AG04449 (cell line): ENCODE measurements at regions not wholly inside any gene's neighbourhood (a gene's known extent, or its start where the extent isn't known, plus 50 kb on each side); places are given as distances from the start of the nearest gene placed in this dataset.

Experiments used
- CTCF ChIA-PET: fragments of 350-600 bp; formaldehyde crosslinking; extraction: SDS; loops from one replicate; lab custom pipeline; 2021; ENCODE audit warnings: antibody characterized with exemption; lab: Yijun Ruan, JAX
- POLR2A ChIA-PET: fragments of 400-600, 350-600 bp; formaldehyde crosslinking; extraction: SDS; loops from one replicate; lab custom pipeline; 2020; ENCODE audit warnings: antibody characterized with exemption, inconsistent platforms; lab: Yijun Ruan, JAX
- DNase-seq: peaks from one replicate; pipeline ENCODE4 v3.0.0-alpha.2; 2010; ENCODE audit warnings: low read depth, low spot score
- H3K4me3 ChIP-seq: 2 replicates; pipeline ENCODE4 v1.5.1; 2011; ENCODE audit warnings: low read depth, mild to moderate bottlenecking, control low read depth, low read length
- TF ChIP-seq, protein P1 (sequence below): IDR thresholded peaks from one replicate; pipeline ENCODE4 v1.5.1; 2011; ENCODE audit warnings: mild to moderate bottlenecking, moderate library complexity, low read length, control low read depth, inconsistent platforms; ENCODE audit not compliant: insufficient read depth; ENCODE audit errors: missing control alignments

DNA sequence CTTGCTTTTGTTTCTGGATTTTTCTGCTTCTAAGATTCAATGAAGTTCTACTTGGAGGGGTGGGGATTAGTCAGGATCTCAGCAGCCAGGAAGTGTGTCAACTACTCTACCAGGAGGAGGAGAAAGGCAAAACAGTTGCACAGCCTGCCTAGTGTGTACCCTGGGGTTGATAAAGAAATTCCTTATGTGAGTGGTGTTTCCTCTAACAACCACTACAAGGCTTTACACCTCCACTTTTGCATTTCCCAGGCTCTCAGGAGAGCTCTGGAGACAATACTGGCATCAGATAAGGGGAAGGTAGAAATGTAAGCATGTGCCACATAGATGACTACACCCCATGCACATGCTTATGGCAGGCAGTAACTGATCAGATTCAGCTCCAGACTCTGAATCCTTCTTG, 174.6 kb downstream of the TOX3 start:
- TF ChIP-seq, protein P1, sequence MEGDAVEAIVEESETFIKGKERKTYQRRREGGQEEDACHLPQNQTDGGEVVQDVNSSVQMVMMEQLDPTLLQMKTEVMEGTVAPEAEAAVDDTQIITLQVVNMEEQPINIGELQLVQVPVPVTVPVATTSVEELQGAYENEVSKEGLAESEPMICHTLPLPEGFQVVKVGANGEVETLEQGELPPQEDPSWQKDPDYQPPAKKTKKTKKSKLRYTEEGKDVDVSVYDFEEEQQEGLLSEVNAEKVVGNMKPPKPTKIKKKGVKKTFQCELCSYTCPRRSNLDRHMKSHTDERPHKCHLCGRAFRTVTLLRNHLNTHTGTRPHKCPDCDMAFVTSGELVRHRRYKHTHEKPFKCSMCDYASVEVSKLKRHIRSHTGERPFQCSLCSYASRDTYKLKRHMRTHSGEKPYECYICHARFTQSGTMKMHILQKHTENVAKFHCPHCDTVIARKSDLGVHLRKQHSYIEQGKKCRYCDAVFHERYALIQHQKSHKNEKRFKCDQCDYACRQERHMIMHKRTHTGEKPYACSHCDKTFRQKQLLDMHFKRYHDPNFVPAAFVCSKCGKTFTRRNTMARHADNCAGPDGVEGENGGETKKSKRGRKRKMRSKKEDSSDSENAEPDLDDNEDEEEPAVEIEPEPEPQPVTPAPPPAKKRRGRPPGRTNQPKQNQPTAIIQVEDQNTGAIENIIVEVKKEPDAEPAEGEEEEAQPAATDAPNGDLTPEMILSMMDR, result no peak
- no peak for DNase-seq
- CTCF ChIA-PET, result no interaction called here
- POLR2A ChIA-PET, result no interaction called here
- H3K4me3 ChIP-seq, result no peak overlapping the region

DNA sequence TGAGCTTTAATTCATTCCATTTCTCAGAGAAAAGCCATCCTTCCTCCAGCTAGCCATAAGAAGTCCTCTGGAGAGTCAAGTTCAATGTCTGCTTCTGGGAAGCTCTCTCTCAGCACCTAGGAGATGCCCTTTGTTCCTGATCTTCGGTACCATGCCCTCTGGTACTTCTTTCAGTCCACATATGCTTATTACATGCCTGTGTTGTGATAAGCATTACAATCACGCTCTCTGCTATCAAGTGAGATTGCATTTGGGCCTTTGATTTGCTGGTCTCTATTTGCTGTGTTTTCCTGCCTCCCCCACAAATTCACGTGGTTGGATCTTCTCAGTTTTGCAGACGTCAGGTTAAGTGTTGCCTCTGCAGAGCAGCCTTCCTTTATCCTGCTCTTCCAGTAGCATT, 178.1 kb downstream of the TOX3 start:
- CTCF ChIA-PET, result no interaction called here
- TF ChIP-seq, protein P1, result no peak
- DNase-seq, result no peak
- no peak overlapping the region for H3K4me3 ChIP-seq
- POLR2A ChIA-PET, result no interaction called here

- no peak overlapping the region for H3K4me3 ChIP-seq
- POLR2A ChIA-PET, result no interaction called here
- CTCF ChIA-PET, result no interaction called here
- TF ChIP-seq, protein P1, result no peak
- DNase-seq, result no peak
Observed at GRCh38 chr16:52367821-52368220, 179.1 kb downstream of the TOX3 start.

DNA sequence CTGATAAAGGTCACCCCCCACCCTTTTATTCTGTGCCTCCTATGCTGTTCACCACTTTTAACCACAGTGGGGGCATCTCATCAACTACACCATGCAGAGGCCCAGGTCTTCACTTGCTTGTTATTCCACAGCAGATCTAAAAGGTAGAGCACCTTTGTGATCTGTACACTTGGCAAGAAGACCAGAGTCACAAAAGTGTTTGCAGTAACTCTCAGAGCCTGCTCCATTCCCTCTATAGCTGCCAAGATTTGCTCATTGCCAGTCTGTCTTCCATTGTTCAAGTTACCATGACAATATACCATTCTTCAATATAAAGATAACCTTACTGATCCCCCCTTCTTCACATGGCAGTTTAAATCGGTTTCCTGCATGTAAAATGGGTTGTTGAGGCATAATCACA, 180.0 kb downstream of the TOX3 start:
- POLR2A ChIA-PET, result no interaction called here
- no peak overlapping the region for H3K4me3 ChIP-seq
- TF ChIP-seq, protein P1, result no peak
- CTCF ChIA-PET, result no interaction called here
- no peak for DNase-seq

DNA sequence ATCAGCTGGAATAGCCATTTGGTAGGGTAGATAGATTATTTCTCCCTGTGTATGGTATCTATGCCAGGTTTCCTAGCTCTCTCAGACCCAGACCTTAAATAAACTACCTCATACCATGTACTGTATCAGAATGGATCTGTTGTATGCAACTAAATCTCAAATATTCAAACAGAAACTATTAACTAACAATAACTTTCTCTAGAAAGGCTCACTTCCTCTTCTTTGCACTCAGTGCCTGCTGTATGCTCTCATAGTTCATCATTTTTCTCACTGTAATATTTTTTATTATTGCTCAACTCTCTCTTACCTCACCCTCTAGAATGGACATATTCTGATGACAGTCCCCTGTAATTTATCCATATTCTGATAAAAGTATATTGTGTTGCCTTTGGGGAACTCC, 182.4 kb downstream of the TOX3 start:
- DNase-seq, result no peak
- H3K4me3 ChIP-seq, result no peak overlapping the region
- TF ChIP-seq, protein P1, result no peak
- ChIA-PET CTCF (no interaction called here), POLR2A (no interaction called here)

DNA sequence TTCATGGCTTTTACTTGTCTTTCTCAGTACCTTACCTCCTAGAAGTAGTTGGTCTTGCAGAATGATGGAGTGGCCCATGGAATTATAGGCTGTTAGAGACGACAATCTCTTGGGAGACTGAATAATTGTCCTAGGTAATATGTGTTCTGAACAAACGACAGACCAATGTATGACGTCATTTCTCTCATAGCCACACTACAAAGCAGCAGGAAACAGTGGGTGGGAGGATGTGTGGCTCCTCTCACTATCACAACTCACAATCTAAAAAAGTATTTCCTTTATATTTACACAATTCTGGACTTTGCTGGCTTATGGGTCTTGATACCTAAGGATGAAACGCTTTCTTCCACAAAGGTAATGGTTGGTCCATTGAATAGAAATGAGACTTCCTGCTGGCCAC, 183.9 kb downstream of the TOX3 start:
- H3K4me3 ChIP-seq, result no peak overlapping the region
- ChIA-PET POLR2A (no interaction called here), CTCF (no interaction called here)
- DNase-seq, result no peak
- TF ChIP-seq, protein P1, result no peak

DNA sequence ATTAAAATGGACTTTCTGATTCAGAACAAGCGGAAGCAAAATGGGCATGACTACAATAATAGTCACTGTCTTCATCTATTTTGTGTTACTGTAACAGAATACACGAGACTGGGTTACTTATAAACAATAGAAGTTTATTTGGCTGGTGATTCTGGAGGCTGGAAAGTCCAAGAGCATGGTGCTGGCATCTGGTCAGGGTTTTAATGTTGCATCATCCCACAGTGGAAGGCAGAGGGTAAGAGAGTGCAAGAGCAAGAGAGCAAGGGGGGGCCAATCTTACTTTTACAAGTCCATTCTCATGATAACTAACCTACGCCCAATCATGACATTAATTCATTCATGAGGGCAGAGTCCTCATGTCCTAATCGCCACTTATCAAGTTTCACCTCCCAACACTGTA, 189.2 kb downstream of the TOX3 start:
- DNase-seq, result no peak
- TF ChIP-seq, protein P1, result no peak
- no peak overlapping the region for H3K4me3 ChIP-seq
- CTCF ChIA-PET, result no interaction called here
- POLR2A ChIA-PET, result interaction anchor here (0.6 kb wide), 1 partner anchor 483 kb away, joined by 3 read pairs; no protein-coding TSS in a partner anchor
